Spleen (tissue), 11 donors: ENCODE measurements at regions not wholly inside any gene's neighbourhood (a gene's known extent, or its start where the extent isn't known, plus 50 kb on each side); places are given as distances from the start of the nearest gene placed in this dataset.
"Not testable (repeated sequence)": the region's sequence is repeated elsewhere in the genome, so short reads cannot be mapped to it uniquely, and the experiment has no call there.

ENCODE experiments used
- DNase-seq: peaks from one replicate; pipeline ENCODE4 v3.0.0-alpha.2; 2020
- H3K27ac ChIP-seq, 8 donors: fragments of 200-600 bp; sonication (generic) in 7 of 8; 1 replicate in 4 of 8; 2 replicates in 4 of 8; pipeline versions ENCODE4 v1.5.0 to v1.8.0; 2016 to 2021; ENCODE audit warnings: inconsistent platforms in 4 of 8, mild to moderate bottlenecking in 4 of 8, moderate library complexity in 1 of 8
- H3K27me3 ChIP-seq, 7 donors: fragments of 200-600 bp; sonication (generic) in 6 of 7; replicated peaks in 1 of 7; 1 replicate in 4 of 7; 2 replicates in 3 of 7; pipeline versions ENCODE4 v1.5.0 to v1.8.0; 2016 to 2021; ENCODE audit warnings: inconsistent platforms in 3 of 7, mild to moderate bottlenecking in 1 of 7
- H3K36me3 ChIP-seq, 6 donors: fragments of 200-600 bp; sonication (generic) in 5 of 6; 1 replicate in 4 of 6; 2 replicates in 2 of 6; pipeline versions ENCODE4 v1.5.0 to v1.8.0; 2016 to 2021; ENCODE audit warnings: inconsistent platforms in 2 of 6
- H3K4me1 ChIP-seq, 6 donors: fragments of 200-600 bp; sonication (generic) in 5 of 6; 1 replicate in 3 of 6; 2 replicates in 3 of 6; pipeline versions ENCODE4 v1.5.0 to v1.8.0; 2016 to 2021; ENCODE audit warnings: inconsistent platforms in 3 of 6
- H3K4me3 ChIP-seq, 8 donors: fragments of 200-600 bp; sonication (generic) in 7 of 8; 1 replicate in 4 of 8; 2 replicates in 4 of 8; pipeline versions ENCODE4 v1.5.0 to v1.8.0; 2016 to 2021; ENCODE audit warnings: inconsistent platforms in 4 of 8, mild to moderate bottlenecking in 4 of 8, moderate library complexity in 2 of 8
- H3K9me3 ChIP-seq, 8 donors: fragments of 200-600 bp; sonication (generic) in 7 of 8; 1 replicate in 4 of 8; 2 replicates in 4 of 8; pipeline versions ENCODE4 v1.5.0 to v1.8.0; 2016 to 2021; ENCODE audit warnings: inconsistent platforms in 4 of 8
- CTCF ChIP-seq, 11 experiments: fragments of 200-600 bp in 7 of 11; fragments of 450-650 bp in 4 of 11; sonication (generic) in 4 of 11; IDR thresholded peaks in 8 of 11; conservative IDR thresholded peaks in 3 of 11; 1 replicate in 7 of 11; 2 replicates in 4 of 11; pipeline versions ENCODE4 v1.4.0 to v1.8.0; 2016 to 2021; ENCODE audit warnings: antibody characterized with exemption in 11 of 11, inconsistent platforms in 4 of 11, mild to moderate bottlenecking in 1 of 11
- POLR2A ChIP-seq, 3 donors: fragments of 450-650 bp; IDR thresholded peaks; one replicate each; pipeline ENCODE4 v1.5.1; 2017; ENCODE audit warnings: antibody characterized with exemption in 3 of 3, mild to moderate bottlenecking in 1 of 3
- POLR2AphosphoS5 ChIP-seq, 3 donors: sonication (generic); formaldehyde crosslinking; IDR thresholded peaks; one replicate each; pipeline ENCODE4 v1.5.1; 2017; ENCODE audit warnings: antibody characterized with exemption in 3 of 3
- WGBS, 5 donors: extraction: QIAGEN DNeasy Blood & Tissue Kit in 3 of 5; methylation state at CpG; one replicate each; pipeline versions ENCODE4 v1.1.5 to v1.1.7; 2013 to 2018; 5-methylcytosine and 5-hydroxymethylcytosine counted together
- intact Hi-C: fragments of 100-400 bp; cut with DNase I; formaldehyde crosslinking; loops from one replicate; pipeline ENCODE4 v1.15.0; 2023; ENCODE audit warnings: low total_unique reads
- donor health status: healthy with polysubstance abuse.
- donor health status: DM: no; HTN: no; CAD: no; lungs with moderate emphysema.
- donor health status: DM: no; HTN: no; CAD: no.
- donor health status: Bipolar disorder and iron deficiency.
- donor health status: healthy.
- donor health status: DM: no; HTN: no; CAD: no.
- donor health status: DM: yes; HTN: yes; CAD: no.

GRCh38 chr2:60351802-60352201 is 201.7 kb downstream of the BCL11A start:
- H3K27me3 ChIP-seq = no peaks in the 10 kb centered on the region
- DNase-seq = peak; percentile 85
- peak overlapping the region; percentile 74 to 93 (median 85) for H3K27ac ChIP-seq
- 38 to 61% (median 46%) methylated on average over 8 of the region's 8 CpGs for WGBS, 5 donors
- no peak overlapping the region for H3K4me3 ChIP-seq
- intact Hi-C loops = no loop called here
- H3K4me1 ChIP-seq = peaks cover 0 to 60% (median 42%) of the 10 kb centered on the region in 6 donors
- no peaks in the 10 kb centered on the region for H3K36me3 ChIP-seq
- TF ChIP-seq POLR2A (IDR thresholded peaks at IDR 0.05) (no peak), POLR2AphosphoS5 (IDR thresholded peaks at IDR 0.05) (peak; percentile 34 to 58 (median 41))
- H3K9me3 ChIP-seq = peaks cover 0 to 5% (median 0%) of the 10 kb centered on the region in 8 donors

- Histone ChIP-seq H3K36me3 (no peaks in the 10 kb centered on the region), H3K4me1 (peaks cover 0 to 55% (median 38%) of the 10 kb centered on the region in 6 donors), H3K4me3 (no peak overlapping the region), H3K27me3 (no peaks in the 10 kb centered on the region), H3K9me3 (peaks cover 0 to 5% (median 0%) of the 10 kb centered on the region in 8 donors), H3K27ac (peak overlapping the region; percentile 74 to 93 (median 85))
- no peak for DNase-seq
- TF ChIP-seq CTCF (IDR thresholded peaks at IDR 0.05 in 8 of 11, conservative IDR thresholded peaks at IDR 0.05 in 3 of 11) = no peak
- no peak for TF ChIP-seq POLR2AphosphoS5 (IDR thresholded peaks at IDR 0.05)
- no peak for TF ChIP-seq POLR2A (IDR thresholded peaks at IDR 0.05)
- 56 to 83% (median 75%) methylated on average over 2 to 4 of the region's 4 CpGs for WGBS, 5 donors
- intact Hi-C loops = no loop called here
Observed at GRCh38 chr2:60351321-60351720, 202.1 kb downstream of the BCL11A start.

GRCh38 chr2:60350791-60351190 is 202.7 kb downstream of the BCL11A start:
- no peaks in the 10 kb centered on the region for H3K36me3 ChIP-seq
- peak in 1 of 3 donors; percentile 76 for TF ChIP-seq POLR2AphosphoS5 (IDR thresholded peaks at IDR 0.05)
- TF ChIP-seq POLR2A (IDR thresholded peaks at IDR 0.05) = no peak
- H3K27ac ChIP-seq = peak overlapping the region; percentile 28 to 93 (median 85)
- DNase-seq = no peak
- WGBS, 5 donors = 26 to 59% (median 37%) methylated on average over 4 of the region's 4 CpGs
- H3K4me3 ChIP-seq = no peak overlapping the region
- H3K4me1 ChIP-seq = peaks cover 0 to 50% (median 33%) of the 10 kb centered on the region in 6 donors
- peaks cover 0 to 5% (median 0%) of the 10 kb centered on the region in 8 donors for H3K9me3 ChIP-seq
- intact Hi-C loops = no loop called here
- H3K27me3 ChIP-seq = no peaks in the 10 kb centered on the region

GRCh38 chr2:60347781-60348180 is 205.7 kb downstream of the BCL11A start:
- H3K27me3 ChIP-seq = no peaks in the 10 kb centered on the region
- peaks cover 0 to 5% (median 0%) of the 10 kb centered on the region in 8 donors for H3K9me3 ChIP-seq
- no peak overlapping the region for H3K4me3 ChIP-seq
- intact Hi-C loops = no loop called here
- DNase-seq = no peak
- no peaks in the 10 kb centered on the region for H3K36me3 ChIP-seq
- H3K27ac ChIP-seq = peak overlapping the region in 1 of 8 donors; percentile 6
- peaks cover 0 to 20% (median 13%) of the 10 kb centered on the region in 6 donors for H3K4me1 ChIP-seq
- TF ChIP-seq CTCF (IDR thresholded peaks at IDR 0.05 in 8 of 11, conservative IDR thresholded peaks at IDR 0.05 in 3 of 11) = no peak
- 85 to 96% (median 92%) methylated on average over 5 of the region's 5 CpGs for WGBS, 5 donors

- intact Hi-C loops, H3K9me3 ChIP-seq, H3K4me1 ChIP-seq, H3K27me3 ChIP-seq, DNase-seq, H3K27ac ChIP-seq, H3K36me3 ChIP-seq, H3K4me3 ChIP-seq: not testable (repeated sequence)
- 94 to 100% (median 96%) methylated on average over 2 to 4 of the region's 4 CpGs for WGBS, 5 donors
Observed at GRCh38 chr2:60342491-60342890, 211.0 kb downstream of the BCL11A start.

- no peaks in the 10 kb centered on the region for H3K9me3 ChIP-seq
- peaks cover 0 to 23% (median 15%) of the 10 kb centered on the region in 6 donors for H3K4me1 ChIP-seq
- no peaks in the 10 kb centered on the region for H3K27me3 ChIP-seq
- 86 to 96% (median 89%) methylated on average over 7 of the region's 7 CpGs for WGBS, 5 donors
- no peaks in the 10 kb centered on the region for H3K36me3 ChIP-seq
- no peak for DNase-seq
- intact Hi-C loops = no loop called here
- H3K4me3 ChIP-seq = no peak overlapping the region
- TF ChIP-seq POLR2A (IDR thresholded peaks at IDR 0.05) (no peak), CTCF (IDR thresholded peaks at IDR 0.05 in 8 of 11, conservative IDR thresholded peaks at IDR 0.05 in 3 of 11) (no peak), POLR2AphosphoS5 (IDR thresholded peaks at IDR 0.05) (no peak)
- H3K27ac ChIP-seq = no peak overlapping the region
Observed at GRCh38 chr2:60341151-60341550, 212.3 kb downstream of the BCL11A start.
